ENCODE measurements at regions not wholly inside any gene's neighbourhood (a gene's known extent, or its start where the extent isn't known, plus 50 kb on each side); places are given as distances from the start of the nearest gene placed in this dataset.

GRCh38 chr9:30075451-30076199, 2308.8 kb upstream of the ACO1 start:
- Histone ChIP-seq H3K9me3 (replicated peaks; ENCODE audit: control insufficient read depth, insufficient read depth, low read length) (peaks cover 4% of the 10 kb centered on the region), H3K4me2 (ENCODE audit: insufficient read depth, low read length) (no peak overlapping the region), H3K4me1 (ENCODE audit: control insufficient read depth, extremely low read depth, insufficient read depth, low read length) (no peaks in the 10 kb centered on the region), H3K36me3 (ENCODE audit: control insufficient read depth in 2 of 2, extremely low read depth in 1 of 2, insufficient read depth in 2 of 2, low read length in 2 of 2) (no peaks in the 10 kb centered on the region), H3K4me3 (replicated peaks in 1 of 3; ENCODE audit: insufficient read depth in 1 of 3, low read depth in 1 of 3, low read length in 3 of 3) (no peak overlapping the region), H3K27me3 (ENCODE audit: control insufficient read depth in 2 of 2, insufficient read depth in 2 of 2, low read length in 2 of 2) (no peaks in the 10 kb centered on the region), H3K9me1 (replicated peaks; ENCODE audit: control insufficient read depth, extremely low read depth, insufficient read depth, low read length) (no peaks in the 10 kb centered on the region), H3K79me2 (ENCODE audit: control insufficient read depth, insufficient read depth, low read length) (no peaks in the 10 kb centered on the region), H3K9ac (replicated peaks; ENCODE audit: extremely low read depth, insufficient read depth, low read length) (no peak overlapping the region), H3K27ac (ENCODE audit: insufficient read depth, low read depth, low read length) (no peak overlapping the region), H4K20me1 (replicated peaks; ENCODE audit: control insufficient read depth, extremely low read depth, insufficient read depth, low read length) (no peaks in the 10 kb centered on the region), H2AFZ (ENCODE audit: low read depth, low read length) (no peak overlapping the region)
- DNase-seq (ENCODE audit: low read depth, low spot score), result no peak
- dilution Hi-C loops (cut with MboI; ENCODE audit: extremely low pct_ligation_motif_present, low sequenced_read_pairs), result no loop called here
- ChIA-PET CTCF (no interaction called here), POLR2A (no interaction called here)
- intact Hi-C loops (cut with micrococcal nuclease), result no loop called here
- FAIRE-seq, result no peak
- no TSS peak for BruUV-seq (replicated peaks)
- peak; percentile 10 for TF ChIP-seq JUN (IDR thresholded peaks at IDR 0.05; ENCODE audit: borderline replicate concordance, insufficient read depth, insufficient read length, low read depth)
- no peak for TF ChIP-seq EZH2 (IDR thresholded peaks at IDR 0.05; ENCODE audit: borderline replicate concordance, low read depth, low read length, severe bottlenecking)

- Histone ChIP-seq H3K27ac (ENCODE audit: insufficient read depth, low read depth, low read length) (no peak overlapping the region), H3K27me3 (ENCODE audit: control insufficient read depth in 2 of 2, insufficient read depth in 2 of 2, low read length in 2 of 2) (no peaks in the 10 kb centered on the region), H3K9ac (replicated peaks; ENCODE audit: extremely low read depth, insufficient read depth, low read length) (no peak overlapping the region), H3K36me3 (ENCODE audit: control insufficient read depth in 2 of 2, extremely low read depth in 1 of 2, insufficient read depth in 2 of 2, low read length in 2 of 2) (no peaks in the 10 kb centered on the region), H3K4me3 (replicated peaks in 1 of 3; ENCODE audit: insufficient read depth in 1 of 3, low read depth in 1 of 3, low read length in 3 of 3) (no peak overlapping the region), H3K4me2 (ENCODE audit: insufficient read depth, low read length) (no peak overlapping the region), H3K9me1 (replicated peaks; ENCODE audit: control insufficient read depth, extremely low read depth, insufficient read depth, low read length) (no peaks in the 10 kb centered on the region), H3K9me3 (replicated peaks; ENCODE audit: control insufficient read depth, insufficient read depth, low read length) (peaks cover 4% of the 10 kb centered on the region), H2AFZ (ENCODE audit: low read depth, low read length) (no peak overlapping the region), H4K20me1 (replicated peaks; ENCODE audit: control insufficient read depth, extremely low read depth, insufficient read depth, low read length) (no peaks in the 10 kb centered on the region), H3K79me2 (ENCODE audit: control insufficient read depth, insufficient read depth, low read length) (no peaks in the 10 kb centered on the region), H3K4me1 (ENCODE audit: control insufficient read depth, extremely low read depth, insufficient read depth, low read length) (no peaks in the 10 kb centered on the region)
- FAIRE-seq, result no peak
- ChIA-PET POLR2A (no interaction called here), CTCF (no interaction called here)
- no peak for DNase-seq (ENCODE audit: low read depth, low spot score)
- no peak for TF ChIP-seq POLR2A (IDR thresholded peaks at IDR 0.05; ENCODE audit: low read depth, low read length)
- TF ChIP-seq CTCF (IDR thresholded peaks at IDR 0.05; ENCODE audit: extremely low read depth in 1 of 2, insufficient read depth in 1 of 2, low read depth in 1 of 2, low read length in 2 of 2), result no peak
- TF ChIP-seq MAX (IDR thresholded peaks at IDR 0.05; ENCODE audit: insufficient read depth, insufficient read length), result no peak
- no peak for TF ChIP-seq GATA2 (IDR thresholded peaks at IDR 0.05; ENCODE audit: insufficient read depth, insufficient read length, low read depth, low read length)
- TF ChIP-seq JUN (IDR thresholded peaks at IDR 0.05; ENCODE audit: borderline replicate concordance, insufficient read depth, insufficient read length, low read depth), result no peak
- TF ChIP-seq MYC (IDR thresholded peaks at IDR 0.05; ENCODE audit: low read depth, low read length), result no peak
- TF ChIP-seq POLR2AphosphoS5 (IDR thresholded peaks at IDR 0.05; ENCODE audit: insufficient read depth, low read depth, low read length), result no peak
- TF ChIP-seq EZH2 (IDR thresholded peaks at IDR 0.05; ENCODE audit: borderline replicate concordance, low read depth, low read length, severe bottlenecking), result no peak
- TF ChIP-seq FOS (IDR thresholded peaks at IDR 0.05; ENCODE audit: borderline replicate concordance, insufficient read depth, low read length), result no peak
- intact Hi-C loops (cut with micrococcal nuclease) (no loop called here), dilution Hi-C loops (cut with MboI; ENCODE audit: extremely low pct_ligation_motif_present, low sequenced_read_pairs) (no loop called here)
- no TSS peak for BruUV-seq (replicated peaks)
Observed at GRCh38 chr9:30078195-30078594, 2306.2 kb upstream of the ACO1 start.
